A549 (cell line): ENCODE measurements at regions not wholly inside any gene's neighbourhood (a gene's known extent, or its start where the extent isn't known, plus 50 kb on each side); places are given as distances from the start of the nearest gene placed in this dataset.

Source experiments
- ATAC-seq, 2 experiments: fragments of 200-7000 bp in 1 of 2; fragments of >200 bp in 1 of 2; cut with Nextera tagmentation in 1 of 2; cut with Tn5 transposase in 1 of 2; 3 replicates each; pipeline versions ENCODE4 v1.8.0 to v1.9.1; 2018 to 2020; ENCODE audit warnings: mild to moderate bottlenecking in 1 of 2, moderate library complexity in 1 of 2
- CTCF ChIA-PET: fragments of 300-600 bp; sonication (Branson Sonifier 250); formaldehyde crosslinking; extraction: SDS; loops from one replicate; lab custom pipeline; 2021; ENCODE audit warnings: antibody characterized with exemption, inconsistent platforms; lab: Yijun Ruan, JAX
- POLR2A ChIA-PET: fragments of 350-600 bp; formaldehyde crosslinking; extraction: SDS; loops from one replicate; lab custom pipeline; 2021; ENCODE audit warnings: antibody characterized with exemption, inconsistent platforms; lab: Yijun Ruan, JAX
- DNase-seq, 2 experiments: peaks; one replicate each; pipeline versions ENCODE4 v3.0.0 to v3.0.0-alpha.2; 2011 to 2016; ENCODE audit warnings: low read depth in 1 of 2, low spot score in 1 of 2
- FAIRE-seq: peaks from 2 replicates; lab custom pipeline; 2011; peaks lifted over from hg19 to GRCh38; lab: Jason Lieb, UNC
- H3K27ac ChIP-seq, 2 experiments: fragments of >200 bp; sonication (Bioruptor Twin); formaldehyde crosslinking; 3 replicates each; pipeline ENCODE4 v1.5.1; 2016 to 2017
- H3K4me1 ChIP-seq: fragments of >200 bp; sonication (Bioruptor Twin); formaldehyde crosslinking; 3 replicates; pipeline ENCODE4 v1.6.1; 2016
- H3K4me2 ChIP-seq: fragments of >200 bp; sonication (Bioruptor Twin); formaldehyde crosslinking; 3 replicates; pipeline ENCODE4 v1.6.1; 2016
- H3K4me3 ChIP-seq: fragments of >200 bp; sonication (Bioruptor Twin); formaldehyde crosslinking; 3 replicates; pipeline ENCODE4 v1.5.1; 2016
- H3K9me3 ChIP-seq: fragments of >200 bp; sonication (Bioruptor Twin); formaldehyde crosslinking; 3 replicates; pipeline ENCODE4 v1.6.1; 2016
- FOSL2 ChIP-seq, 2 experiments: fragments of 450-650 bp in 1 of 2; fragments of >200 bp in 1 of 2; sonication (Bioruptor Twin) in 1 of 2; formaldehyde crosslinking; IDR thresholded peaks; 2 replicates each; pipeline versions ENCODE4 v1.5.0 to v1.6.1; 2016 to 2020; ENCODE audit warnings: mild to moderate bottlenecking in 1 of 2, moderate library complexity in 1 of 2
- FOXS1 ChIP-seq: fragments of 250-450 bp; sonication (Bioruptor Pico); IDR thresholded peaks from 2 replicates; pipeline ENCODE4 v1.5.0; 2020; ENCODE audit warnings: mild to moderate bottlenecking, moderate library complexity
- HOXA7 ChIP-seq: fragments of 250-450 bp; sonication (Bioruptor Pico); IDR thresholded peaks from 2 replicates; pipeline ENCODE4 v1.5.0; 2020; ENCODE audit warnings: mild to moderate bottlenecking, moderate library complexity
- HOXB13 ChIP-seq: fragments of 250-450 bp; sonication (Bioruptor Pico); IDR thresholded peaks from 2 replicates; pipeline ENCODE4 v1.5.0; 2020; ENCODE audit warnings: low read depth, mild to moderate bottlenecking, moderate library complexity
- KDM5A ChIP-seq: fragments of 200-600 bp; sonication (generic); IDR thresholded peaks from 2 replicates; pipeline ENCODE4 v1.6.1; 2016; ENCODE audit warnings: antibody characterized with exemption, mild to moderate bottlenecking
- MAZ ChIP-seq: fragments of 150-350 bp; IDR thresholded peaks from 2 replicates; pipeline ENCODE4 v1.6.1; 2014; ENCODE audit warnings: antibody characterized with exemption, low read depth, low read length, borderline replicate concordance
- MYC ChIP-seq: IDR thresholded peaks from 2 replicates; pipeline ENCODE4 v1.6.1; 2012; ENCODE audit warnings: mild to moderate bottlenecking, inconsistent platforms, low read length, improper control_type of control experiment, borderline replicate concordance
- NFE2L2 ChIP-seq: fragments of 150-350 bp; conservative IDR thresholded peaks from 2 replicates; pipeline ENCODE4 v1.6.1; 2014; ENCODE audit warnings: low read length
- POLR2A ChIP-seq: IDR thresholded peaks from 2 replicates; pipeline ENCODE4 v1.6.1; 2012; ENCODE audit warnings: mild to moderate bottlenecking, low read length
- RAD21 ChIP-seq, 2 experiments: fragments of >200 bp in 1 of 2; sonication (Bioruptor Twin) in 1 of 2; formaldehyde crosslinking in 1 of 2; IDR thresholded peaks in 1 of 2; conservative IDR thresholded peaks in 1 of 2; 2 replicates in 1 of 2; 3 replicates in 1 of 2; pipeline ENCODE4 v1.6.1; 2012 to 2018; ENCODE audit warnings: inconsistent platforms in 1 of 2
- REST ChIP-seq: fragments of 200-600 bp; sonication (generic); IDR thresholded peaks from 2 replicates; pipeline ENCODE4 v1.6.1; 2016; ENCODE audit warnings: antibody characterized with exemption, mild to moderate bottlenecking, moderate library complexity
- SMC3 ChIP-seq: fragments of >200 bp; sonication (Bioruptor Twin); formaldehyde crosslinking; IDR thresholded peaks from 3 replicates; pipeline ENCODE4 v1.6.1; 2018; ENCODE audit warnings: inconsistent platforms
- ZFP36 ChIP-seq: fragments of 450-650 bp; IDR thresholded peaks from 2 replicates; pipeline ENCODE4 v1.6.1; 2014; ENCODE audit warnings: borderline replicate concordance; ENCODE audit not compliant: partially characterized antibody
- WGBS: methylation state at CpG from one replicate; pipeline ENCODE4 v1.1.6; 2017; ENCODE audit errors: missing lambda C conversion rate; 5-methylcytosine and 5-hydroxymethylcytosine counted together
- TF ChIP-seq, protein P1 (sequence below): fragments of 250-450 bp; sonication (Bioruptor Pico); IDR thresholded peaks from 2 replicates; pipeline ENCODE4 v1.5.0; 2020; ENCODE audit warnings: low read depth, mild to moderate bottlenecking, moderate library complexity
- TF ChIP-seq, protein P2 (sequence below): IDR thresholded peaks from 2 replicates; pipeline ENCODE4 v1.6.1; 2012; ENCODE audit warnings: low read depth, borderline replicate concordance
- TF ChIP-seq, protein P3 (sequence below): fragments of >200 bp; sonication (Bioruptor Twin); formaldehyde crosslinking; IDR thresholded peaks from 3 replicates; pipeline ENCODE4 v1.5.1; 2016

- Histone ChIP-seq H3K4me2 (no peak overlapping the region), H3K4me1 (peaks cover 44% of the 10 kb centered on the region), H3K9me3 (no peaks in the 10 kb centered on the region), H3K4me3 (no peak overlapping the region), H3K27ac (peak overlapping the region; percentile 40 to 55; a peak in 4 of 6 replicates)
- POLR2A ChIA-PET, result no interaction called here
- DNase-seq (no peak), FAIRE-seq (no peak), ATAC-seq (no peak)
- WGBS, result 91% methylated on average over 6 of the region's 6 CpGs
- CTCF ChIA-PET, result interaction anchor here (0.8 to 3.5 kb wide), 12 partner anchors 11 to 216 kb away, joined by 3 to 21 read pairs (median 3); no protein-coding TSS in a partner anchor
- TF ChIP-seq NFE2L2, result no peak
- TF ChIP-seq, protein P1, sequence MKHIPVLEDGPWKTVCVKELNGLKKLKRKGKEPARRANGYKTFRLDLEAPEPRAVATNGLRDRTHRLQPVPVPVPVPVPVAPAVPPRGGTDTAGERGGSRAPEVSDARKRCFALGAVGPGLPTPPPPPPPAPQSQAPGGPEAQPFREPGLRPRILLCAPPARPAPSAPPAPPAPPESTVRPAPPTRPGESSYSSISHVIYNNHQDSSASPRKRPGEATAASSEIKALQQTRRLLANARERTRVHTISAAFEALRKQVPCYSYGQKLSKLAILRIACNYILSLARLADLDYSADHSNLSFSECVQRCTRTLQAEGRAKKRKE (CRISPR knock-in tag), result no peak
- TF ChIP-seq KDM5A, result no peak
- TF ChIP-seq, protein P2, sequence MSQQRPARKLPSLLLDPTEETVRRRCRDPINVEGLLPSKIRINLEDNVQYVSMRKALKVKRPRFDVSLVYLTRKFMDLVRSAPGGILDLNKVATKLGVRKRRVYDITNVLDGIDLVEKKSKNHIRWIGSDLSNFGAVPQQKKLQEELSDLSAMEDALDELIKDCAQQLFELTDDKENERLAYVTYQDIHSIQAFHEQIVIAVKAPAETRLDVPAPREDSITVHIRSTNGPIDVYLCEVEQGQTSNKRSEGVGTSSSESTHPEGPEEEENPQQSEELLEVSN, result no peak
- no peak for TF ChIP-seq FOXS1
- no peak for TF ChIP-seq MAZ
- no peak for TF ChIP-seq REST
- no peak for TF ChIP-seq HOXA7 (CRISPR knock-in tag)
- no peak for TF ChIP-seq HOXB13
- TF ChIP-seq MYC, result no peak
- no peak for TF ChIP-seq ZFP36
These were observed 75.9 kb upstream of the MAP4K3 start for GRCh38 chr2:39512941-39513340.

DNA sequence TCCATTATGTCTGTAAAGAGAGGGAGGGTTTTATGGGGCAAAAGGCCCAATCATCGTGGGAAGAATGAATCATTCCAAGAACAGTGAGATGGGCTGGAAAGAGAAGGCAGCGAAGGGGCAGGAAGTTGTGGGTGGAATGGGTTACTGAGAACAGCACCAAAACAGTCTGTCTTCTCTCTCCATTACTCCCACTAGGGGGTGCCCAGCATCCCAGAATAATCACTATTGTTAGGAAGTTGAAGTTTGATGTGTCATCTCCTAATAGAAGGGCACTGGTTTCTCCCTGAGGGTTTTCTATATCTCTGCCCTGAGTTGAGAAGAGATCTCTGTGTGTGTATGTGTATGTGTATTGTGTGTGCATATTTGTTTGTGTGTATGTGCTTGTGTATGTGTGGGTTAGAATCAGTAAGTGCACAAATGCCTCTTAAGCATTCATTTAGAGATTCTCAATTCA lies 76.6 kb upstream of the MAP4K3 start:
- POLR2A ChIA-PET, result no interaction called here
- WGBS, result 20% methylated on average over 2 of the region's 2 CpGs
- Histone ChIP-seq H3K9me3 (no peaks in the 10 kb centered on the region), H3K4me1 (peaks cover 44% of the 10 kb centered on the region), H3K27ac (peak overlapping the region; percentile 40 to 55; a peak in 5 of 6 replicates), H3K4me3 (no peak overlapping the region), H3K4me2 (0 out of 3 replicates have a peak overlapping the region, but pooled peaks have one; percentile 1)
- CTCF ChIA-PET, result interaction anchor here (0.8 to 3.5 kb wide), 11 partner anchors 11 to 216 kb away, joined by 3 to 24 read pairs (median 5); no protein-coding TSS in a partner anchor
- FAIRE-seq (no peak), ATAC-seq (peak; percentile 82 to 92), DNase-seq (peak; percentile 74 to 76)
- no peak for TF ChIP-seq MYC
- TF ChIP-seq SMC3, result peak; percentile 82
- TF ChIP-seq, protein P3, sequence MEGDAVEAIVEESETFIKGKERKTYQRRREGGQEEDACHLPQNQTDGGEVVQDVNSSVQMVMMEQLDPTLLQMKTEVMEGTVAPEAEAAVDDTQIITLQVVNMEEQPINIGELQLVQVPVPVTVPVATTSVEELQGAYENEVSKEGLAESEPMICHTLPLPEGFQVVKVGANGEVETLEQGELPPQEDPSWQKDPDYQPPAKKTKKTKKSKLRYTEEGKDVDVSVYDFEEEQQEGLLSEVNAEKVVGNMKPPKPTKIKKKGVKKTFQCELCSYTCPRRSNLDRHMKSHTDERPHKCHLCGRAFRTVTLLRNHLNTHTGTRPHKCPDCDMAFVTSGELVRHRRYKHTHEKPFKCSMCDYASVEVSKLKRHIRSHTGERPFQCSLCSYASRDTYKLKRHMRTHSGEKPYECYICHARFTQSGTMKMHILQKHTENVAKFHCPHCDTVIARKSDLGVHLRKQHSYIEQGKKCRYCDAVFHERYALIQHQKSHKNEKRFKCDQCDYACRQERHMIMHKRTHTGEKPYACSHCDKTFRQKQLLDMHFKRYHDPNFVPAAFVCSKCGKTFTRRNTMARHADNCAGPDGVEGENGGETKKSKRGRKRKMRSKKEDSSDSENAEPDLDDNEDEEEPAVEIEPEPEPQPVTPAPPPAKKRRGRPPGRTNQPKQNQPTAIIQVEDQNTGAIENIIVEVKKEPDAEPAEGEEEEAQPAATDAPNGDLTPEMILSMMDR, result peak; percentile 64
- no peak for TF ChIP-seq HOXA7 (CRISPR knock-in tag)
- TF ChIP-seq RAD21 (conservative IDR thresholded peaks at IDR 0.05 in 1 of 2, IDR thresholded peaks at IDR 0.05 in 1 of 2), result peak; percentile 76 to 79
- no peak for TF ChIP-seq POLR2A
- no peak for TF ChIP-seq MAZ
- no peak for TF ChIP-seq FOSL2 (IDR thresholded peaks at IDR 0.05)
- peak; percentile 39; the same call in 1 of the 2 replicates for TF ChIP-seq FOSL2 (CRISPR knock-in tag; IDR thresholded peaks at IDR 0.05)
